Embryonic facial prominence (tissue), 1 donor: ENCODE measurements at regions not wholly inside any gene's neighbourhood (a gene's known extent, or its start where the extent isn't known, plus 50 kb on each side); places are given as distances from the start of the nearest gene placed in this dataset.

Experiments
- DNase-seq: peaks from one replicate; pipeline ENCODE4 v3.0.0-alpha.2; 2016; ENCODE audit errors: extremely low spot score

DNA sequence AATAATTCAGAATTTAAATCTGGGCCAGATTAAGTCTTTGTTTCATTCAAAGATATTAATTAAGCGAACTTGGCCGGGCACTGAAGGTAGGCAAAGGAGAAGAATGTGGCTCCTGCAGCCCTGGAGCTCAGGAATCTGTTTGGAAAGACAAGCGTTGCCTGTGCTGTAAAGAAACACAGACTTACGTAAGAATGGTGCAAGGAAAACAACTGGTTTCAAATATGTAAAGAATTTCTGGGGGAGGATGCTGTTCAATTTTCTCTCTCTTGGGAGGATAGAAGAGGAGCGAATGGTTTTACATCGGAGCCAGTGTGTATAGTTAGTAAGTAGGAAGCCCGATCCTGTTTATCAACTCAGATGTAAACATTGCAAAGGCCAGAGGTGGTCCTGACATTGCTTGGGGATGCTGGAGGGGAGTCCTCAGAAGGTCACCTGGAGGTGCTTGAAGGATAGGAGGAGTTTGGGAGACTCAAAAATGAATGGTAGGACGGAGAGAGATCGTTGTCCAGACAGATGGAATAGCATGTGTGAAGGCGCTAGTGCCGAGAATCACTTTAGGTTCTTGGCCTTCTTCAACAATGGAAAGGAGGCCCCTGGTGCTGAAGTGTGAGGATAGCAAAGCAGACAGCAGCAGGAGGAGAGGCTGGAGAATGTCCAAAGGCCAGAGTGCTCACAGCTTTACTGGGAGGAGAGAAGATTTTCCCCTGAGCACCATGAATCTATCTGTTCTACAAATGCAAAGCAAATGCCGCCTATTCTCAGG, 456.1 kb downstream of the LPIN1 start:
- no peak for DNase-seq

DNA sequence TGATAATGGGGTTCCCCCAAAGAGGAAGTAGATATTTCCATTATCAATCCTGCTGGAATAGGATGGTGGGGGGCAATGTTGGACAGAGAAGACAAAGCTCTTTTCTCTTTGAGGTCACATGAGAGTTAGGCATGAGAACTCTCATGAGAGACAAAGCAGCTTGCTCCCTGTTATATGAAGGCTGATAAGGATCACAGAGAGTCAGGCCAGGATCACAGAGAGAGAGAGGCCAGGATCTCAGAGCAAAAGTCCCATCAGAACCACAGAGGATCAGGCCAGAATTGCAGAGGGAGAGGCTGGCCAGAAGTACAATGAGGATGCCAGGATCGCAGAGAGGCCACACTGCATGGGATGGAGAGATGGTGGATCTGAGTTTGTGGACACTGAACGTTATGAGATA, 457.1 kb downstream of the LPIN1 start:
- no peak for DNase-seq

DNA sequence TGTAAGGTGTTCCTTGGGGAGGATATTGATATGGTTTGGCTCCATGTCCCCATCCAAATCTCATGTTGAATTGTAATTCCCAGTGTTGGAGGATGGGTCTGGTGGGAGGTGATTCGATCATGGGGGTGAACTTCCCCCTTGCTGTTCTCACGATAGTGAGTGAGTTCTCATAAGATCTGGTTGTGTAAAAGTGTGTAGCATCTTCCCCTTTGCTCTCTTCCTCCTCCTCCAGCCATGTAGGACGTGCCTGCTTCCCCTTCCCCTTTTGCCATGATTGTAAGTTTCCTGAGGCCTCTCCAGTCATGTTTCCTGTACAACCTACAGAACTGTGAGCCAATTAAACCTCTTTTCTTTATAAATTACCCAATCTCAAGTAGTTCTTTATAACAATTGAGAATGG, 458.7 kb downstream of the LPIN1 start:
- DNase-seq: no peak

DNA sequence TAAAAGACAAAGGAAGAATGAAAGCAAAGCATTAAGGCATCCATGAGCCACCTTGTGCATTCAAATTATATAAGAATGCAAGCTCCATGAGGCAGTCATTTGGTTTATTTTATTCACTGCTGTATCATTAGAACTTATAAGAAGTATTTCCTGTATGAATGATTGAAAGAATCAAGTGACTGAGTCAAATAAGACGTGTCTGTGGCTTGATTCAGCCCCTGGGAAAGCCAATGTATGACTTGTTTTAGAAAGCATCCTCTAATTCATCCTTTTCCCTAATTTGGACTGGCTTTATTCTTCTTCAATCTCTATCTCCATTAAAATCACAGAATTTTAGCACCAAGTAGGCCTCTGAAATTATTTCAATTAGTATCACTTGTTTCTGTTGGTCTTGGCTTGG, 461.1 kb downstream of the LPIN1 start:
- no peak for DNase-seq

DNA sequence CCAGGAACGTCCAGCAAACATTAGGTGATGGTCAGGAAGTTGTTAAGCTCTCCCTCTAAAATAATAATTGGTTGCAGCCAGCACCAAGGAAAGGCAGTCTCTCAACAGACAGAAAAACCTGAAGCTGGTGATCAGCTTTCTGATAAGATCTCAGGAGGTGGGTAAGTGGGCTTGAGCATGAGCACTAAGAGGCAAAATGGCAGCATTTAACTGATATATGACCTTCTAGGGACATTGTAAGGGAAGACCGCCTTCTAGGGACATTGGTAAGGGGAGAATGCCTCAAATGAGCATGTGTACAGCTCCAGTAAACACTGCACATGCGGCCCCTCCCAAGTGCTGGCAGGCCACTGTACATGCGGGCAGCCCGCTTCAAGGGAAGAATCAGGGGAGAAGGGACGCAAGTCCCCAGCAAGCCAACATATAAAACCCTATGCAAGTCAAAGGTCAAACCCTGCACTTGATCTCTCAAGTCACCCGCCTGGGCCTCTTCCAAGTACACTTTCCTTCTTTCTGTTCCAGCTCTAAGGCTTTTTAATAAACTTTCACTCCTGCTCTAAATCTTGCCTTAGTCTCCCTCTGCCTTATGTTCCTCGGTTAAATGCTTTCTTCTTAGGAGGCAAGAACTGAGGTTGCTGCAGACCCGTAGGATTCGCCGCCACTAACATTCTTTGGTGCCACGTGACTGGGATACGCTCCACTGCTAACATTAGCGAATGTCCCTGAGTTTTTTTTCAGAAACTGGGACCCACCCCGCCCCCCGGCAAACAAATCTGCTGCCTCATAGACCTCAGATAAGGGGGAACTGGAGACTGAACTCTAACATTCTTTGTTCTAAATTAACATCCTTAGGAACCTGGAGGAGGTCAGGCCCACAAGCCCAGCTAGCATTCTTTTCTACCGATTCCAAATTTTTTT, 463.8 kb downstream of the LPIN1 start:
- DNase-seq: no peak

DNA sequence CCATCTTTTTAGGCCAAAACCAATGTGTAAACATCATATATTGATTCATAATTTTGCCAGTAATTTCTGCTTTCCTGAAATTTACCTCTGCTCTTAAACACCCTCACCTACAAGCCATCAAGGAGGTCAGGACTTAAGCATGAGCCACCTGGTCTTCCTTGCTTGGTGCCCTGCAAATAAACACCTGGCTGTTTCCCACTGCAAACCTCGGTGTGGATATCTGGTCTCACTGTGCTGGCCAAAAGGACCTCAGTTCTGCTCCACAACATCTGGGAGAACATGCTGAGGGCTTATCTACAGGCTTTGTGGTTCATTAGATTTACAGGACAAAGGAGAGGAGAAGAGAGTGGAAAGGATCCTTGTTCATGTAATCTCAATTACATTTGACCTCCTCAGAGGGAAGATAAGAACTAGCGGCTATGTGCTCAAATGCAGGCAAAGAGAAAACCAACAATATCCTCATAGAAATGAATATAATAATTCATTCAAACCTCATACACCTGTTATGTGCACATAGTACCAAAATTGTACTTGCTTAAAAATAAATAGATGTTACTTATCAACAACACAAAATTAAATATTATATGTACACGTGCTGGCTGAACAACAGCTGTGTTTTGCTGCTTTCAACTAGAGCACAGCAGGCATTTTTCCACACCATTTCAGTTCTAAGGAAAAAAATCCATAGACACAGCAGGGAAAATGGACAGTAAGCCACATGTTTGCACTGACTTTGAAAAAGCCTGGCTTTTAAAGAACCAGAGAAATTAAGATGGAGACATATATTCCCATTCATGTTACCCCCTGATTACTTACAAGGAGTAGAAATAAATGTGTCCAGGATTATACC, 465.1 kb downstream of the LPIN1 start:
- DNase-seq: no peak

DNA sequence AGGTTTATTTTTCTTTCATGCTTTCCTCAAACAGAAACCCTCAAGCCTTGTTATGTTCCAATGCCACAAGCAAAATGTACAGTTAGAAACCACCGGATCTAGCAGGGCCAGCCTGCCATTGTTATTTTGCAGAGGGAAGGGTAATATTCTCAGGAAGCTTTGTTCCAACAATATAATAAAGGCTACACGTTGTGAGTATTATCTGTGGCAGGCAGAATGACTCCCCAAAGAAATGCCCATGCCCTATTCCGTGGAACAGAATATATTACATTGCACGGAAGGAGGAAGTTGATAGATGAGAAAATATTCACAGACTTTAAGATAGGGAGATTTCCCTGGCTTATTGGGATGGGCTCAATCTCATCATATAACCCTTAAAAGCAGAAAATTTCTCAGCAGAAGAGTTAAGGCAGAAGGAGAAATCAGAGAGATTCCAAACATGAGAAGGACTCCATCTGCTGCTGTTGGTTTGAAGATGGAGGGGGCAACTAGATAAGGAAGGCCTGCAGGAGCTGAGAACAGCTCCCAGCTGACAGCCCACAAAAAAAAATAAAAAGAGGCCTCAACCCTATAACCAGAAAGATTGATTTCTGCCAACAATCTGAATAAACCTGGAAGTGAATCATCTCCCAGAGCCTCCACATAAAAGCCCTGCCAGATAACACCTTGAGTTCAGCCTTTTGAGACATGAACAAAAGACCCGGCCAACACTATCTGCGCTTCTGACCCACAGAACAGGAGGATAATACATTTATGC, 466.6 kb downstream of the LPIN1 start:
- no peak for DNase-seq

DNA sequence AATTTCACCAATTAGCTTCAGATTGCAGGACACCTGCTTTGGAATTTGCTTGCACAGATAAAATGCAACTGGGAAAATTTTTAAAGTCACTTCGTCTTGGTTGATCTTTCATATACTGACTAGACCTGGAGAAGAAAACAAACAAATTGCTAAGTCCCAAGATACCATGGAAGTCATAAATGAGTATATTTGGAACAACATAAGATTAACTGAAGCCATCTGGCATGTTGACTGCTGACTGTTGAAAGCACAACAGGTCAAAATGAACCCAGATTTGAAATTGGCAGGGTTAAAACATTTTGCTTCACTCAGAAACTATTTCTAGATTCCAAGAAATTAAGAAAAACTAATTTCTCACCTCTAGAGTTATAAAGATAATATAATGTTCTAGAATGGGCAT, 470.7 kb downstream of the LPIN1 start:
- DNase-seq: no peak

DNA sequence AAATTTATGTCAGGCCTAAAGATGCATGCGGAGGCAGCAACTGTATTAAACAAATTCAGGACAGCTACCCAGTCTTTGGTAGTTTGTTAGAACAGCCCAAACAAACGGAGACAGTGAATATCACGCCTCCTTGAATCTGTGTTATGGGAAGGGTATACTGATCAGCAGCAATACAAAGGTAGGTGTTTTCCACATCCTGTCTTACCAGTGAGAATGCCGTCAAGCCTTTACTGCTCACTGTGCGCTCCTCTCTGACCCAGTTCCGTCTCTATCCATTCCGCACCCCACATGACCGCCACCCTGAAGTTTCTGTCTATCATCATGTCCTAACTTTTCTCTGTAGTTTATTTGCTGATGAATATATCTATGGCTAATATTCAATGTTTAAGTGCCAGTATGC, 473.3 kb downstream of the LPIN1 start:
- no peak for DNase-seq

DNA sequence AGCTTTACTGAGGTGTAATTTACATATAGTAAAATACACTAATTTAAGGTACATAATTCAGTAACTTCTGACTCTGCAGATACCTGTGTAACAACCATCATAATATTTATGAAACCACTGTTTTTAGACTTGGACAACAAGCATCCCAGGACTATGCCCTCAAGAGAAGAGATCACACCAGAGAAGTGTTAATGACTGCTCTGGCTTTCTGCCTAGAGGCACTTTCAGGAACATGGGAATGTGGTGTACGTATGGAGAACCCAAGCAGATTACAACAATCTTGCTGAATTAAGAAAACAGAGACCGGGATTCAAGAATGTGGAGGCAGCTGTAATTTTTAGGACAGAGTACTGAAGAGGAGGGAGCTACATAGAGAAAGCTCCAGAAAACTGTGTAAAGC, 475.2 kb downstream of the LPIN1 start:
- no peak for DNase-seq

DNA sequence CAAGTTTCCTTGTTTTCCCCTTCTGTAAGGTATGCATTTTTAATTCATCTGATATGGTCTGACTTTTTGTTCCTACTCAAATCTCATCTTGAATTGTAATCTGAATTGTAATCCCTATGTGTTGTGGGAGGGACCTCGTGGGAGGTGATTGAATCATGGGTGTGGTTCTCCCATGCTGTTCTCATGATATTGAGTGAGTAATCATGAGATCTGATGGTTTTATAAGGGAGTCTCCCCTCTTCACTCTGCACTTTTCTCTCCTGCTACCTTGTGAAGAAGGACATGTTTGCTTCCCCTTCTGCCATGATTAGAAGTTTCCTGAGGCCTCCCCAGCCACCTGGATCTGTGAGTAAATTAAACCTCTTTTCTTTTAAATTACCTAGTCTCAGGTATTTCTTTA, 476.1 kb downstream of the LPIN1 start:
- no peak for DNase-seq

DNA sequence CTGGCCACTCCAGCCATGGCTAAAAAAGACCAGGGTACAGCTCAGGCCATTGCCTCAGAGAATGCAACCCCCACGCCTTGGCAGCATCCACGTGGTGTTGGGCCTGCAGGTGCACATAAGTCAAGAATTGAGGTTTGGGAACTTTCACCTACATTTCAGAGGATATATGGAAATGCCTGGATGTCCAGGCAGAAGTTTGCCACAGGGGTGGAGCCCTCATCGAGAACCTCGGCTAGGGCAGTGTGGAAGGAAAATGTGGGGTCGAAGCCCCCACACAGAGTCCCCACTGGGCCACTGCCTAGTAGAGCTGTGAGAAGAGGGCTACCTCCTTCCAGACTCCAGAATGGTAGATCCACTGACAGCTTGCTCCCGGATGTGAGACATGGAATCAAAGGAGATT, 477.3 kb downstream of the LPIN1 start:
- no peak for DNase-seq

DNA sequence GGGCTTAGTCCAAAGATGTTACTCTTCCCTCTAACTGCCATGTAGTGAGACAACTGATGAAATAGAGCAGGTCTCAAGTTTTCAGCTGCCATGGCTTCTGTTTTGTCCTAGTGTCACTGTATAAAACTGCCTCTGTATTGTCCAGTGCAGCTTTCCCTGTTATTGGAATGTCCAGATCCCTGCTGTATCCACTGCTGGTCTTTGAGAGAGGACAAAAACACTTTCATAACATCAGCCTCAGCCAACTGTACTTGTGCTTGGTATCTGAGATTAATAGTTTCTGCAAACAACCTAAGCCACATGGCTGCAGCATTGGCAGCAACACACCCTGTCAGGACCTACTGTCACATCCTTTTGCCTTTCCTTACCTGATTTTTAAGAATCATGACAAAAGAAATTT, 480.2 kb downstream of the LPIN1 start:
- DNase-seq: no peak

DNA sequence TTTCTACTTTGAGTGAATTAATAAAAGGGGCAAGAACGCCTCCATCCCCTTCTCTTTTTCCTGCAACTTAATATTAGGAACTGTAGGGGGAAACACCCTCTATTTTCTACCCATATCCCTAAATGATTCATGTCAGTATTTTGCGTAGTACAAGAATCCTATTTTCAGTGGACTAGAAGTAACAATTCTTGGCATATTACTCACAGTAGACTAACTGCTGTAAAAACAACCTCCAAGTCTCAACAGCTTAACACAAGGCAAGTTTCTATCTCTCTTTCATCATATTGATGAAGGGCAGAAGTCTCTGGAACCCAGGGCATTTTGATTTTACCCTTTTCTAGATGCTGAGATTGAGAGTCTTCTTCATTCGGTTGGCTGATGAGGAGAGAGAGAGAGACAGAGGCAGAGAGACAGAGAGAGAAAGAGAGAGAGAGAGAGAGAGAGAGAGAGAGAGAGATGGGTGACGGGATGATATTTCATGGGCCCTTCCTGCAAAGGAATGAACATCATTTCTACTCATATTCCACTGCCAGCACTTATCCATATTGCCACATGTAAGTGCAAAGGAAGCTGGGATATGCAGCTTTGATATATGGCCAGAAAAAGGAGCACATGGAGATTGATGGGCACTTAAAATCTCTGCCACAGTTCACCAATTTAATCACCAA, 481.6 kb downstream of the LPIN1 start:
- no peak for DNase-seq

DNA sequence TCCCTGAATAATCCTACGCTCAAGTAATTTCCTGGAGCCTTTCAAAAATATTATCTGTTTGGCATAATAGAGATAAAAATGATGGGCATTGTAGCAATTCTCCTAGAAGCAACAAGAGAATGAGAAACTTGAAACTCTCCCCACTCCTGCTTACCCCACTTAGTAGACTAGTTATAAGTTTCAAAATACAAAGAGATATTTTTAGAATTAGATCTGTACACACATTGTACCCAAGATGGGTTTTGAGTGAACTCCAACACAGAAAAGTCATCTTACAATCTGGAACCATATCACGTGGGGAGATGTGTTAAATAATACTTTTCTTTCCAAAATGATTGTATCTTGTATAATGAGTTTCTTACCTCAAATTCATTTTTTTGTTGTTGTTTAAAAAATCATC, 484.9 kb downstream of the LPIN1 start:
- DNase-seq: no peak

DNA sequence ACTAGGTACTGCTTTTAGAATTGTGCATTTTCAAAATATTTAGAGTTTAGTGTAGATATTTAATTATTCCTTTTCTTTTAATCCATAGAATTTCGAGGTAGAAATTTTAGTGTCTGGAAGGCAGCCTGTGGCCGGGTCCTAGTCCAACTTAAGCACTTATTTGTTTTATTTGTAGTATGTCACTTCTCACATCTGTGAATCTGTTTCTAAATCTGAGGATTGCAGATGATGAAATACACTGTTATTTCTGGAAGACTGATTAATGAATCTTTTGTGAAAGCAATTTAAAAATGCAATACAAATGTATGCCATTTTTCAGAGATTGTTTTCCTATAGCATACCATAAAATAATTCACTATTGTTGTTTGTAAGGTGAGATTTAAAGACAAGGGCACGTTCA, 483.9 kb upstream of the TRIB2 start:
- DNase-seq: no peak

DNA sequence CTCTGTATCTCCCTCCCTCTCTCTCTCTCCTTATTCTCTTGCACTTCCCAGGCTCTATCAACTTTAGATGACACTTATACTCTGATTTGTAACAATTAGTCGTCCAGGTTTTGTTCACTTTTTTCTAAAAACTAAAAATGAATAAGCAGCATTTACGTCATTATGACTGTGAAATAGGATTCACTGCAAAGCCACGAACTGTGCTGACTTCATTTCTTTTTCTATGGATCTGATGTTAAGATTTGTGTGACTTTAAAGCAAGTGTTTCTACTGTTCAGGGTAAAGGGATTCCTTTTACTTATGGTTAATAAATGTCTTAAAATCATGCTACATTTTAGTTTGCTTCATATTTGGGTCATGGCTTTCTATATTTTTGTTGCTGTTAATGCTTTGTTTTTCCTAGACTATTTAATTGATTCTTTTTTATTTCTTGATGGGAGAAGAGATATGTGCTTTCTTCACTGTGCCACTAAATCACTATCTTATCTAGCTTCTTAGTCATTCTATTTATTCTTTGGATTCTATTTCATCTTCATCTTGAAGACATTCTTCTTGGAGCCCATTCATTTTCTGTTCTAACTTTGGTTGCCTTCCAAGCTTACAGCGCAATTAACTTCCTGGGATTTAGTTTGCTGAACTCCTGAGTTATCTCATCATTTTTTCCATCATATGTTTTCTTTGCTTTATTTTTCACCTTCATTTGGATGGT, 480.4 kb upstream of the TRIB2 start:
- DNase-seq: no peak

DNA sequence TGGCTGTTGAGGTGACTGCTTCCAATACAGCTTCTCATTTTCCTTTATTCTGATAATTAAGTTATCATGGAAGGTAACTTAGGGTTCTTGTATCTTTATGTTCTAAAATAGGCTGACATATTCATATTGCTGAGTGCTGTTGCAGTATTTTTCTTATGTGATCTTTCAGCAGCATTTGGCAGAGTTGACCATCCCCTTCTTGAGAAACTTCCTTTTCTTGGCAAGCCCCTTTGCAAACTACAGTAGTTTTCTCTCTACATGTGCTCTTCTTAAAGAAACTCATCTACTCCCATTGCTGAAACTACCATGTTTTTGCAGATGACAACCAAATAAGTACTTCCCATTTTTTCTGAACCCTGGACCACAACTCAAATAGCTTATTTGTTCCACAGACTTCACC, 476.5 kb upstream of the TRIB2 start:
- DNase-seq: no peak

DNA sequence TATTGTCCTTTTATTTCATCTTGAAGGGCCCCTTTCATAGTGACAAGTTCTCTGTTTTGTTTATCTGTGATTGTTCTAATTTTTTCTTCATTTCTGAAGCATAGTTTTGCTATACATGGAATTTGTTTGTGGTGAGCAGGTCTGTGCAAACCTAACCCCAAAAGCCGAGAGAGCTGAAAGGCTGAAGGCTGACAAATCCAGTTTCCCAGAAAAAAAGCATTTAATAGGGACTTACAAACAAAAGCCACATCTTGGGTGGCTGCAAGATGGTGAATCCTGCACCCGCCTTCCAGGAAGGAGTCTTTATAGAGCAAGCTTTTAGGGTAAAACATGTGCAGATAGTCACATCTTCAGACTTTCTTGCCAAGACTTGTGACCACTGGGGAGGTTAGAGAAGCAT, 473.4 kb upstream of the TRIB2 start:
- DNase-seq: no peak

DNA sequence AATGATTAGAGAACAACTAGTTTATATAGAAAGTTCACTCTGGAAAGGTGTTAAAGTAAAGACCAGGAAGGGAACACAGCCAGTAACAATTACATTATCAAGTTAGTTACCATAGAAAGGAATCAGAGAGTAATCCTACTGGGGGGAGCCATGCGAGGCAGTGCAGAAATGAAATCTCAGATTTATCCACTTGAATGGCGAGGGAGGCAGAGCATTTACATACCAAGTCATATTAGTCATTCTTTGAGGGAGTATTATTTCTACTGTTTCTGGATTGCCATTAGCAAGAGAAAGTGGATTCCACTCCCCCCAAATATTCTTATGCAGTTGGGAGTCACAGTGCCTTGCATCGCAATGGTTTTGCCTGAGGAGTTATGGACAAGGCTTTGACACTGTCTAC, 472.7 kb upstream of the TRIB2 start:
- no peak for DNase-seq
